Colon (tissue), 2 donors: ENCODE measurements at regions not wholly inside any gene's neighbourhood (a gene's known extent, or its start where the extent isn't known, plus 50 kb on each side); places are given as distances from the start of the nearest gene placed in this dataset.
"Not testable (repeated sequence)": the region's sequence is repeated elsewhere in the genome, so short reads cannot be mapped to it uniquely, and the experiment has no call there.

Experiments
- FAIRE-seq: peaks from 2 replicates; lab custom pipeline; 2012; peaks lifted over from hg19 to GRCh38; lab: Jason Lieb, UNC
- donor health status: control.
- donor health status: control.

DNA sequence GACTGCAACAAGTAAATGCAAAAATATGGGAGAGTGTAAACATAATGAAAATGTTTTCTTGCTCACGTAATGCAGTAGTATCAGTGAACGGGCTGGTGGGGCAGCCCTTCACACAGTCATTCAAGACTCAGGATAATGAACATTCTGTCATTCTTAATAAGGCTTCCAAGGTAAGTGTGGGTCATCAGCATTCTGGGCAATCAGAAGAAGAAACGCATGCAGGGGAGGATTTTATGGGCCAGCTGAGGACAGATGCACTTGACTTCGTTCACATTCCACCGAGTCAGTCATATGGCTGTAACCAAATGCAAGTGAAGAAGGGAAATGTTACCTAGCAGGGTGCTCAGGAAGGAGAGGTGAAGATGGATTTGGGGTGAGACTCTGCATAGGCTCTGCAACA, 68.0 kb upstream of the MAP9 start:
- FAIRE-seq: no peak

DNA sequence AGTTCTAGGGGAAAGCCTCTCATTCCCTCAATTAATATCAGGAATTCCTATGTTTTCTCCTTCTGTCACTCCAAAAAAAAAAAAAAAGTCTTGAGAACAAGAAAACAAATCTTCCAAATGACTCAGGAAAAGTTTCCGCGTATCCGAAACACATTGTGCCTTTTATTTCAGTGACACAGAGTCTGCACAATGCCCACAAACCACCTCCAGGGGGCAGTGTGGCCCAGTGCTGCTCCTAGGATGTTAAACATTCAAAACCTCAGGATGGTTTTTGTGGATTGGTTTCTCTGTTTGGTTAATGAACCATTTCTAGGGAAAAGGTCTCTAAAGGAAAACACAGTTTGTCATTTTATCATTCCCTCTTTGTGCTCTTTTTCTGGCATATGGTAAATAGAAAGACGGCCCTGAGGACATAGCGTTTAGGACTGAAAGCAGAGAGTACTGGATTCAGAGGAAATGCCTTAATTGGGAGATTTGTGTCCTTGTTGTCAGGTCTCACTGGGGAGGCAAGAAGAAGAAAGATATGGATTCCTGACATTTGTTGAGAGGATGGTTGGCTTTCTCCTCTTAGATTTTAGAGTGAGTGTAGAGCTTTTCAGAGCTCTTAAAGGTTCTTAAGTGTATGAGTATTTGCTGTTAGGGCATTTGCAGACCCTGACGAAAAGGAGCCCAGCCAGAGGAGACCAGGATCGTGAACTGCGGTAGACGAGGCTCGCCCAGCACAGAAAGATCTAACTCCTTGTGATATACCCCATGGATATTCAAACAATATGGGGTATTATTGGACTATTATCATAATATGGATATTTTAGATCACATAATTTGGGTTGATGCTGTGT, 65.7 kb upstream of the MAP9 start:
- no peak for FAIRE-seq

DNA sequence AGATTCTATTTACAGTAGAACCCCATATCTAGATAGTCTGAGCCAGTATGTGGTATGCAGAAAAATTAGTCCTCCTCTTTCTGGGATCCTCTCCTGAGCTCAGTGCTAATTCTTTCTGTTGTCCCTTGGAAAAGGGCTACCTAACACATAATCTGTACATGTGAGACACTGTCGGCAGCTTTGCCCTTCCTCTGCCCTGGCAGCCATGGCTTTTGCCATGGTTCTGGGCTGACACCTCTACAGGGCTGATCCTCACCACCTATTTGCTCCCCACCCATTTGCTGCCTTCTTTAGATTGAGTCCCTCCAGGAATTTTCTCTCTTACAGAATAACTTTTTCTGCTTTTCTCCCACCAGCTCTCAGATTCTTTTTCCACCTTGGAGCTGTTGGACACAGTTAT, 64.7 kb upstream of the MAP9 start:
- FAIRE-seq: no peak

DNA sequence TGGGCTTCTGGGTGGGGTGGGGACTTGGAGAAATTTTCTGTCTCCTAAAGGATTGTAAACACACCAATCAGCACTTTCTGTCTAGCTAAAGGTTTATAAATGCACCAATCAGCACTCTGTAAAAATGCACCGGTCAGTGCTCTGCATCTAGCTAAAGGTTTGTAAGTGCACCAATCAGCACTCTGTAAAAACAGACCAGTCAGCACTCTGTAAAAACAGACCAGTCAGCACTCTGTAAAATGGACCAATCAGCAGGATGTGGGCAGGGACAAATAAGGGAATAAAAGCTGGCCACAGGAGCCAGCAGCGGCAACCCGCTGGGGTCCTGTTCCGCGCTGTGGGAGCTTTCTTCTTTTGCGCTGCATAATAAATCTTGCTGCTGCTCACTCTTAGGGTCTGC, 63.0 kb upstream of the MAP9 start:
- not testable (repeated sequence) for FAIRE-seq

- FAIRE-seq: no peak
These were observed 58.1 kb upstream of the MAP9 start for GRCh38 chr4:155434904-155435303.

DNA sequence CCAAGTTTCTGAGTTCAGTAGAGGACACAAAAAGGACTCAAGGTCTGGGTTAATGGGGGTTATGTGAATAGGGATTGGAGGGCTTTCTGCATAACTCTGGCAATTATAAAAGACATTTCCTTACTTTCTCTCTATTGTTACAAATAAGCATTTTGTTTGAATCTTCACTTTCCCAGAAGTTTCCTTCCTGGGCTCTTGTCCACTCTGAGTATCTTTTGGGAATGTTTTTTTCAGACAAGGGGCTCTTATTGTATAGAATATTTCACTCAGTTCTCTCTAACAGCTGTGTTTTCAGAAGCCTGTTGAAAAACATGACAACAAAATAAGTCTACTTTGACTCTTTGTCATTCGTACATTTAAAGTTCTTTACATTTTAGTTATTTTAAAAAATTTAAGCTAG, 57.6 kb upstream of the MAP9 start:
- FAIRE-seq: no peak

DNA sequence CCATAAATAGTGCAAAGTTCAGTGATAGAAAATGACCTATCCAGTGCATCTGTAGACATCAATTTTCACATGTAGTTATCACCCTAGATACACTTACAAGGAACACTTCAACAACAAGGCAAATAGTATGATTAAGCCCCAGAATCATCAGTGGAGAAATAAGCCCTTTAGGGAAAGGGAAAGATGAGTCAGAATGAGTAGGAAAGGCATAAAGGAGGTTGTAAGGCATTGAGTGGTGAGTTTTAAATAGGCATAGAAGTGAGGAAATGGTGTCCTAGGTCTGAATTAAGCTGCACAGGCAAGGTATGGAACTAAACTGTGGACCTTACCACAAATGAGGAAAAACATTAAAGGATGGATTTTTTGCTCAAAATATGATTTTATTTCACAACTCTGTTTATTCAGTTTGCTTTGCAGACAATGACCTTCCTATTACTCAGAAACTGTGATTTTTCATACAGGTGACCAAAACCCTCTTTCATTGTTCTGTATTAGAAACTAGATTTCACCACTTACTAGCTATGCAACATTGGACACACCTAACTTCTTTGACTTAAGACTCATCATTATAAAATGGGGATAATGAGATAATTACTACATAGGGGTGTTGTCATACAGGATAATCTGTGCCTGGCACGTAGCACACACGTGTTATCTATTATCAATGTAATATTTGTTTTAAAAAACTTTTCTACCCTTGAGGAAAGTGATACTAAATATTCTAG, 57.0 kb upstream of the MAP9 start:
- no peak for FAIRE-seq

DNA sequence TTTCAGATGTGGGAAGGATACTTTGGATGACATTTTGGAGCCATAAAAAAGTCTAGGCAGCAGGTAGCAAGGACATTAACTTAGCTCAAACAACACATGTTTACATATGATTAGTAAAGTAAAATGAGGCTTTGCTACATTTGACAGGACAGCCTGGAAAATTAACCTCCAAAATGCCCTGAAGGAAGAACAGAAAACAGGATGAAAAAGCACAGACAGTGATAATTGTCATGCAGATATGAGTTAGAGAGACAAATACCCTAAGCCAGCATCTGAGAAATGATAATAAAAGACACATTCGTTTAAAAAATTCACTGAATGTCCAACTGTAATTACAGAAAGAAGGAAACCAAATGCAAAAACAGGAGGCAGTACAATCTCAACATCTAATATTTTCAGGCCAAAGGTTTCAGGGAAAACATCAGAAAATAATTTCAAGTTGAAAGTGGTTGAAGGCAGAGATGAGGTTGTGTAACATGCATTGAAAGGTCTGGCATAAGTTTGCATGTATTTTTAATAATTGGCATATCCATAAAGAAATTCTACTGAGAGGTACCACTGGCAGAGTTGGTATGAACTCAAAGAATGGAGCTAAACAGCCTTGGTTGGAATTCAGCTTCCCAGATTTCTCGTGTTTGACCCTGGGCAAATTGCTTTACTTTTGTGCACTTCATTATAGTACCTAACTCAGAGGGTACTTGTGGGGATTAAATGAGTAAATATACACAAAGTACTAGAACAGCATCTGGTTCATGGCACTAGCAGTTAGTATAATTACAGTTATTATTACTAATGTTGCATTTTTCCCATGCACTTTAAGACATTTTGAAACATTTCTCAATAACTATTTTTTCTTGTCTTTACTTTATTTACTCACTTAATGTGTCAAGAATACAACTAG, 54.4 kb upstream of the MAP9 start:
- FAIRE-seq: no peak

DNA sequence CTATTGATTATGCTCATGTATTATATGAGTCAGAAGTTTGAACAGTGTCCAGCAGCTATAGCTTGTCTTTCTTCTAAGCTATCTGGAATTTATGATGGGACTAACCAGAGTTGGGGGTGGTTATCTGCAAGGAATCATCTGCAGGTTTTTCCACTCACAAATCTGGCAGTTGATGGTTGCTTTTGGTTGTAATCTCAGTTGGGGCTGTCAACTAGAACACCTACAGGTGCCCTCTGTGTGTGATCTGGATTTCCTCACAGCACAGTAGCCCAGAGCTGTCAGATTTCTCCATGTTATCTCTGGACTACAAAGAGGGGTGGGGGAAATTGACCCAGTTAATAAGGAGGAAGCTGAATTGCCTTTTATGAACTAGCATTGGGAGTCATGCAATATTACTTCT, 51.4 kb upstream of the MAP9 start:
- no peak for FAIRE-seq

- FAIRE-seq: no peak
These were observed 50.2 kb upstream of the MAP9 start for GRCh38 chr4:155426953-155427352.
